ENCODE measurements at regions not wholly inside any gene's neighbourhood (a gene's known extent, or its start where the extent isn't known, plus 50 kb on each side); places are given as distances from the start of the nearest gene placed in this dataset.

GRCh38 chr2:156657809-156658208, 221.6 kb downstream of the GPD2 start:
- DNase-seq (ENCODE audit: low spot score), result no peak
- Histone ChIP-seq H3K27me3 (ENCODE audit: insufficient read depth, poor library complexity, severe bottlenecking) (no peaks in the 10 kb centered on the region), H3K27ac (ENCODE audit: poor library complexity, severe bottlenecking) (no peak overlapping the region), H3K4me1 (ENCODE audit: insufficient read depth, poor library complexity, severe bottlenecking) (no peaks in the 10 kb centered on the region), H3K36me3 (ENCODE audit: low read depth) (no peaks in the 10 kb centered on the region), H3K4me3 (ENCODE audit: severe bottlenecking) (no peak overlapping the region), H3K9me3 (ENCODE audit: severe bottlenecking) (no peaks in the 10 kb centered on the region)
- ATAC-seq (ENCODE audit: low read depth), result no peak
- TF ChIP-seq CTCF (IDR thresholded peaks at IDR 0.05; ENCODE audit: poor library complexity, severe bottlenecking), result no peak

GRCh38 chr2:156659694-156660093, 223.5 kb downstream of the GPD2 start:
- H3K27ac ChIP-seq (ENCODE audit: poor library complexity, severe bottlenecking), result no peak overlapping the region
- no peaks in the 10 kb centered on the region for H3K4me1 ChIP-seq (ENCODE audit: insufficient read depth, poor library complexity, severe bottlenecking)
- no peak for TF ChIP-seq CTCF (IDR thresholded peaks at IDR 0.05; ENCODE audit: poor library complexity, severe bottlenecking)
- no peak for ATAC-seq (ENCODE audit: low read depth)
- H3K9me3 ChIP-seq (ENCODE audit: severe bottlenecking), result no peaks in the 10 kb centered on the region
- no peak for DNase-seq (ENCODE audit: low spot score)
- no peak overlapping the region for H3K4me3 ChIP-seq (ENCODE audit: severe bottlenecking)
- no peaks in the 10 kb centered on the region for H3K27me3 ChIP-seq (ENCODE audit: insufficient read depth, poor library complexity, severe bottlenecking)
- H3K36me3 ChIP-seq (ENCODE audit: low read depth), result no peaks in the 10 kb centered on the region

GRCh38 chr2:156663757-156664409, 227.7 kb downstream of the GPD2 start:
- Histone ChIP-seq H3K4me3 (ENCODE audit: severe bottlenecking) (no peak overlapping the region), H3K9me3 (ENCODE audit: severe bottlenecking) (peaks cover 2% of the 10 kb centered on the region), H3K27me3 (ENCODE audit: insufficient read depth, poor library complexity, severe bottlenecking) (no peaks in the 10 kb centered on the region), H3K36me3 (ENCODE audit: low read depth) (no peaks in the 10 kb centered on the region), H3K27ac (ENCODE audit: poor library complexity, severe bottlenecking) (no peak overlapping the region), H3K4me1 (ENCODE audit: insufficient read depth, poor library complexity, severe bottlenecking) (peaks cover 13% of the 10 kb centered on the region)
- ATAC-seq (ENCODE audit: low read depth) (no peak), DNase-seq (ENCODE audit: low spot score) (no peak)
- TF ChIP-seq CTCF (IDR thresholded peaks at IDR 0.05; ENCODE audit: poor library complexity, severe bottlenecking), result no peak

- ATAC-seq (ENCODE audit: low read depth) (peak; percentile 99), DNase-seq (ENCODE audit: low spot score) (peak; percentile 66)
- peak overlapping the region; percentile 57 for H3K27ac ChIP-seq (ENCODE audit: poor library complexity, severe bottlenecking)
- H3K4me1 ChIP-seq (ENCODE audit: insufficient read depth, poor library complexity, severe bottlenecking), result peaks cover 13% of the 10 kb centered on the region
- TF ChIP-seq CTCF (IDR thresholded peaks at IDR 0.05; ENCODE audit: poor library complexity, severe bottlenecking), result no peak
- H3K36me3 ChIP-seq (ENCODE audit: low read depth), result no peaks in the 10 kb centered on the region
- H3K4me3 ChIP-seq (ENCODE audit: severe bottlenecking), result no peak overlapping the region
- peaks cover 2% of the 10 kb centered on the region for H3K9me3 ChIP-seq (ENCODE audit: severe bottlenecking)
- H3K27me3 ChIP-seq (ENCODE audit: insufficient read depth, poor library complexity, severe bottlenecking), result no peaks in the 10 kb centered on the region
These were observed 230.1 kb downstream of the GPD2 start for GRCh38 chr2:156666130-156666785.

- H3K9me3 ChIP-seq (ENCODE audit: severe bottlenecking), result peaks cover 2% of the 10 kb centered on the region
These were observed 233.9 kb downstream of the GPD2 start for GRCh38 chr2:156670104-156670503.

More at GRCh38 chr2:156670104-156670503, 233.9 kb downstream of the GPD2 start:
- ATAC-seq (ENCODE audit: low read depth) (no peak), DNase-seq (ENCODE audit: low spot score) (no peak)
- no peak overlapping the region for H3K27ac ChIP-seq (ENCODE audit: poor library complexity, severe bottlenecking)
- H3K36me3 ChIP-seq (ENCODE audit: low read depth), result no peaks in the 10 kb centered on the region
- H3K4me1 ChIP-seq (ENCODE audit: insufficient read depth, poor library complexity, severe bottlenecking), result peaks cover 13% of the 10 kb centered on the region
- H3K4me3 ChIP-seq (ENCODE audit: severe bottlenecking), result no peak overlapping the region
- no peak for TF ChIP-seq CTCF (IDR thresholded peaks at IDR 0.05; ENCODE audit: poor library complexity, severe bottlenecking)
- no peaks in the 10 kb centered on the region for H3K27me3 ChIP-seq (ENCODE audit: insufficient read depth, poor library complexity, severe bottlenecking)
